Posterior vena cava (tissue), 2 donors: ENCODE measurements at regions not wholly inside any gene's neighbourhood (a gene's known extent, or its start where the extent isn't known, plus 50 kb on each side); places are given as distances from the start of the nearest gene placed in this dataset.

Experiments used
- DNase-seq: peaks from one replicate; pipeline ENCODE4 v3.0.0-alpha.2; 2020; ENCODE audit warnings: low spot score
- intact Hi-C, 2 donors: fragments of 100-400 bp; cut with DNase I; formaldehyde crosslinking; loops; one replicate each; pipeline versions ENCODE4 v1.14.1 to v1.14.2; 2022 to 2023
- donor health status: DM: yes; HTN: yes; CAD: no.
- donor health status: DM: yes; HTN: yes; CAD: no.

DNA sequence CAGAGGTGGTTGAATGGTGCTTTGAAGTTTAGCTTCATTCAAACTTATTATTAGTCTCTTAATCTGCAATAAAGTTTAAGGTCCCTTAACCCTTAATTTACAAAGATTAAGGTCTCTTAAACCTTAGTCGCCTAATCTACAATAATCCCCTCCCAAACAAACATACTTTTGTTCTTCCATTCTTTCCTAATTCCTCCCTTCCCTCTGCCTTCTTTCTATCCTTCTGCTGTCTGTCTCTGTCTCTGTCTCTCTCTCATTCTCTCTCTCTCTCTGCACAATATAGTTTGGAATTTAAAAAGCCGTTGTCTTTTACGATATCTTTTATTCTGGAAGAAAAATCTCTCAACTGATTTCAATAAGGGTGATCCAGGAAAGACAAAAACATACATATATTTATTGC lies 1096.8 kb upstream of the ATXN8OS start:
- no peak for DNase-seq
- intact Hi-C loops, result no loop called here

GRCh38 chr13:69008499-69008898 lies 1099.1 kb upstream of the ATXN8OS start:
- intact Hi-C loops, result no loop called here
- DNase-seq, result no peak

DNA sequence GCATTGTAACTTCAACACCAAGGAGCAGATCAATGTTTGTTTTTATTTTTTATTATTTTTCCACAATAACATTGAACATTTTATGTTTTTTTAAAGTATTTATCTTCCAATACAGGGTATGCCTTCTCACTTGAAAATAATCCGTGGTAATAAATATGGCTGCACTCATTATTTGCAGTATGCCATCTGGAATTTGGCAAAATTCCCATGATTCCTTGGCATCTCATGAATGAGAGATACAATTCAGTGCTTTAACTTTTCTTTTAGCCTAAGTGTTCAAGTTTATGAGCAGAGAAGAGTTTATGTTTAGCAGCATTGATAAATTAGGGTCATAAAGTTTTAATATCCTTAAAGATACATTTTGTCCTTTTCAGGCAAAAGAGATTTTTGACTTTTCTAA lies 1109.6 kb upstream of the ATXN8OS start:
- intact Hi-C loops, result no loop called here
- DNase-seq, result no peak

GRCh38 chr13:68996668-68997025 lies 1111.0 kb upstream of the ATXN8OS start:
- intact Hi-C loops, result no loop called here

DNA sequence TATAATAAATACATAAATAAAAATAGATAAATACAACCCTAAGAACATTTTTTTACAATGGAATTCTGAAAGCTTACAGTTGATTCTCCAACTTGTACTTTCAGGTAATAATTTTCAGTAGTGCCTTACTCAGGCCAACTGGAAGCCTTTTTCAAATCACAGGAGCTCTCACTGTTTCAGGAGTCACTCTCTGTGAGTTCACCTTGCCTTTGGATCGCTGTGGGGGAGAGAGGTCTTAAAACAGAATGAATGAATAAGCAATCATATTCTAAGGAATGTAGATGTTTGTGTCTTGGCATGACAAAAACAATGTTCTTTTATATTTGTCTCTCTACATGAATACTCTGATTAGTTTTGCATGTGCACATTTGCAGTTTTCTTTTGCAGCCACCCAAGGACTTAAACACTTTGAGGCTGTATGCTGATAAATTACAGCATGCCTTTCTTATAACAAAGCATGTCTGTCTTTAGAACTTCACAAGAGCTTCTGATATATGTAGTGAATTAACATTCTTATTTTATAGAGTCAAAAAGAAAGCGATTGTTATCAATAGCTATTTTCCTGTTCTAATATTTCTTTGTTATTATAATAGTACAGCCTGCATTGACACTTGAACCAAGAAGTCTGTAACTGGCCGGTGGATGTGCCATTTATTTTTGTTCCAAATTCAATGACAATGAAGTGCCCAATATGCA lies 1111.5 kb upstream of the ATXN8OS start:
- DNase-seq, result no peak
- intact Hi-C loops, result no loop called here

More at GRCh38 chr13:68996668-68997025, 1111.0 kb upstream of the ATXN8OS start:
- DNase-seq, result no peak

- intact Hi-C loops, result no loop called here
Observed at GRCh38 chr13:68993154-68993553, 1114.5 kb upstream of the ATXN8OS start.

DNA sequence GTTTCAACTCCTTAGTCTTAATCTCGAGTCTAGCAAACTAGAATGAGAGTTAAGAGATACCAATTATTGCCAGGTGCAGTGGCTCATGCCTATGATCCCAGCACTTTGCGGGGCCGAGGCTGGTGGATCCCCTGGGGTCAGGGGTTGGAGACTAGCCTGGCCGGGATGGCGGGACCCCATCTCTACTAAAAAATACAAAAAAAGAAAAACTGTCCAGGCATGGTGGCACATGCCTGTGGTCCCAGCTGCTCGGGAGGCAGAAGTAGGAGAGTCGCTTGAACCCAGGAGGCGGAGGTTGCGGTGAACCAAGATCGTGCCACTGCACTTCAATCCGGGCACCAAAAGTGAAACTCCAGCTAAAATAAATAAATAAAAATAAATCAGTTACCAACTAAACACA lies 1119.5 kb upstream of the ATXN8OS start:
- intact Hi-C loops, result no loop called here
- DNase-seq, result peak; percentile 28

More at GRCh38 chr13:68993154-68993553, 1114.5 kb upstream of the ATXN8OS start:
- DNase-seq, result no peak

- intact Hi-C loops, result no loop called here
- DNase-seq, result peak; percentile 59
Observed at GRCh38 chr13:68987585-68987984, 1120.0 kb upstream of the ATXN8OS start.

DNA sequence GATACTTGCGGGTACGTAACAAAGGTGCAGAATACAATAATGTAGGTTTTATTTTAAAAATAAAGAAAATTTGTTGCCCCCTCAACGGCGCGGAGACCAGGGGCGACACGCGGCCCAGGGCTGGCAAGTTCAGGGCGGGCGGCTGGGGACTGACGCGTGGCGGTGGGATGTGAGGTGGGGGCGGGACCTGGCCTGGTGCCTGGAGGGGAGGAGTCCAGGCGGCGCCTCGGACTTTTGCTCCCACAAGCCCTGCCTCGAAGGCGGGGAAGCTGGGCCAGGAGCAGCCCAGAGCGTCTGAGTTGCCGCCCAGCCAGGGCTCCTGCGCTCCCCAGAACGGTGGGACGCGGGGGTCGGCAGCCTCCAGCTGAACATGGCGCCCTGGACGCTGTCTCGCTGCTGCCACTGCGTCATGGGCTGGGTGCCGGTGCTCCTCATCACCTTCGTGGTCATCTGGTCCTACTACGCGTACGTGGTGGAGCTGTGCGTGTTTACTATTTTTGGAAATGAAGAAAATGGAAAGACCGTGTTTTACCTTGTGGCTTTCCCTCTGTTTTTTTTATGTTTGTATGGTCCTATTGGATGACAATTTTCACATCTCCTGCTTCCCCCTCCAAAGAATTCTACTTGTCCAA lies 1122.8 kb upstream of the ATXN8OS start:
- intact Hi-C loops, result no loop called here
- DNase-seq, result peak; percentile 77

- DNase-seq, result peak; percentile 56
Observed at GRCh38 chr13:68982961-68983619, 1124.5 kb upstream of the ATXN8OS start.

GRCh38 chr13:68976287-68976686 lies 1131.3 kb upstream of the ATXN8OS start:
- DNase-seq, result no peak
- intact Hi-C loops, result no loop called here

More at GRCh38 chr13:68982961-68983619, 1124.5 kb upstream of the ATXN8OS start:
- intact Hi-C loops, result no loop called here

- intact Hi-C loops, result no loop called here
- DNase-seq, result no peak
Observed at GRCh38 chr13:68970532-68970931, 1137.1 kb upstream of the ATXN8OS start.

DNA sequence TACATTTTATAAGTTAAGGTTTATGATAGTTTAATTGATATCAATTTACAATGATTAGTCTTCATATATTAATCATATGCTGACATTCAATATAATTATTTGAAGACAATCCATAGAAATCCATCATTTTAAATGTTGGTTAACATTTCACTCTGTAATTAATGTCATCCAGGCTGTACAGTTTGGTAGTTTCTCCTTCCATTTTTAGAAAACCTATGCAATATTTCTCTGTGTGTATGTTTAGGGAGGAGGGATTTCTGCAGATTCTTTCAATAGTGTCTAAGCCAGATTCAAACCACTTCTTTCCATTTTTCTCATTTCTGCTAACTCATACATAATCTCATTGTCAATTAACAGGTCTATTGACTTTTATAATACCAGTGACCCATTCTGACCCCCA lies 1159.0 kb upstream of the ATXN8OS start:
- DNase-seq, result no peak
- intact Hi-C loops, result no loop called here

GRCh38 chr13:68944272-68944671 lies 1163.4 kb upstream of the ATXN8OS start:
- DNase-seq, result no peak
- intact Hi-C loops, result no loop called here

DNA sequence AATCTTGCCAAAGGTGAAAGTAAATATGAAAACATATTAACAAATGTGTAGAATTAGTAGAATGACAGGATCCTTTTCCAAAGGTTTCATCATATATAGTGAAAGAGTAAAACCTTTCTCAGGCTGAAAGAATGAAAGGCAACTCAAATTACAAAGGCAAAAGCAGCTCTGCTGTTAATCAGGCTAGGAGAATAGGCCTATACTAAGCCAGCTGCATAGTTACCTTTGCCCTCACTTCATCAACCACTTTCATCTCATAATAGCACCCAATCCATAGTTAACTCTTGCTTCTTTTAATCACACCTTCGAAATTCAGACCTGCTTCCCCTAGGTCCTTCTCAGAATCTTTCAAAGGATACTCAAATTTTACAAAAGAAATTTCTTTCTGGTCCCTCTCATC lies 1167.6 kb upstream of the ATXN8OS start:
- DNase-seq, result no peak
- intact Hi-C loops, result no loop called here

- intact Hi-C loops, result no loop called here
- DNase-seq, result no peak
Observed at GRCh38 chr13:68938639-68939038, 1169.0 kb upstream of the ATXN8OS start.

DNA sequence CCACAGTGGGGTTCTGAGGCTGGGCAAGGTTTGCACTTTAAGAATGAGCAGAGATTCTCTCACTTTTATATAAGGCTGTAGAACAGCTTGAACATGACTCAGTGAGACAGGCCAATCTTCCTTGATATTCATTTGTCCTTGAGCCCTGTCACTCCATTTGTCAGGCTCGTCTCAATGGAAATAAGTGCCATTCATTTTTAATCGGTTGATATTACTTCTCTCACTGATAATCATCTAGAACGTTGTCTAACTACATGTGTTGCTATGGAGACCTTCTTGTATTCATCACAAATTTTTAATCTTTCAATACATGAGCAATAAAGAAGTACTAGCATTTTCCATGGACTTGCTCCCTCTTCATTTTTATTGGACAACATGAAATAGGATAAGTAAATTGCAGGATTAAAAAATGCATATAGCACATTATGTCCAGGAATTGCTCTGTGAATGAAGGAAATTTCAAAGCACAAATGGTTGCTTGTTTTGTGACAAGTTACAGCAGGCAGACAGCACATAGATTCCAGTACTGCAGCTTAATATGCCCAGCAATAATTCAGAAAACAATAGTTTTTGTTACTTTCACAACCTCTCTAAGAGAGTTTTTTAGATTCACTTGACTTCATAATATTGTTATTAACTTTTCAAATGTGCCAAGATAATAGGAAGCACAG lies 1178.4 kb upstream of the ATXN8OS start:
- no peak for DNase-seq
- intact Hi-C loops, result no loop called here

DNA sequence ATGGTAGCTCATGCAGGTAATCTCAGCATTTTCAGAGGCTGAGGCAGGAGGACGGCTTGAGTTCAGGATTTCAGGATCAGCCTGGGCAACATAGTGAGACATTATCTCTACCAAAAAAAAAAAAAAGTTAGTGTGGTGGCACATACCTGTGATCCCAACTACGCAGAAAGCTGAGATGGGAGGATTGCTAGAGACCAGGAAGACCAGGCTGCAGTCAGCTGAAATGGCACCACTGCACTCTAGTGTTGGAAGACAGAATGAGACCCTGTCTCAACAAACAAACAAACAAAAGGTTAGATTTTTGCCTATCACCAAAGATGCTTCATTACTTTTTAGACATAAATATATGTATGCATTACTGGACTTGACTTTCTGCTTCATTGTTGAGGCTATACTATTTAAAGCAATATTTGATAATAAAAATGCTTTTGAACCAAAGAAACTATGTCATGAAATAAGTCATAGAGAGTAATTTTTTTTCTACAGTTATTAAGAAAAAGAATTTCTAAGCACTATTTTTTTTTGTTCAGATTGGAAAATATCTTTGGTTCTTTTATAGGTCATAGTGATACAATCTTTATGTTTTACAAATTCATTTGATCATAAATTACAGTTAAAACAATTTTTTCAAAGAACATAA lies 1180.1 kb upstream of the ATXN8OS start:
- intact Hi-C loops, result no loop called here
- no peak for DNase-seq

GRCh38 chr13:68923995-68924394 lies 1183.6 kb upstream of the ATXN8OS start:
- intact Hi-C loops, result no loop called here
- DNase-seq, result no peak

DNA sequence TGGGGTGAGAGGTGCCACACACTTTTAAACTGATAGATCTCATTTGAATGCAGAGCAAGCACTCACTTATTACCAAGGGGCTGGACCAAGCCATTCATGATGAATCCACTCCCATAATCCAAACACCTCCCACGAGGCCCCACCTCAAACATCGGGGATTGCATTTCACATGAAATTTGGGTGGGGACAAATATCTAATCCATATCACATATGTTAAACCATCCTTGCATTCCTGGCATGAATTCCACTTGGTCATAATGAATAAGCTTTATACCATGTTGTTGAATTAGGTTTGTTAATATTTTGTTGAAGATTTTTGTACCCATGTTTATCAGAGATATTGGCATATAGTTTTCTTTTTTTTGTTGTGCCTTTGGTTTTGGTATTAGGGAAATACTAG lies 1198.7 kb upstream of the ATXN8OS start:
- intact Hi-C loops, result no loop called here
- no peak for DNase-seq
